Endothelial cell of umbilical vein (primary cell): ENCODE measurements at regions not wholly inside any gene's neighbourhood (a gene's known extent, or its start where the extent isn't known, plus 50 kb on each side); places are given as distances from the start of the nearest gene placed in this dataset.

Experiments
- BruUV-seq: library from RNA; stranded (reverse); fragments of 400-500 nt; replicated peaks from 2 replicates; lab custom pipeline; 2021; lab: Mats Ljungman, UMichigan
- CTCF ChIA-PET: fragments of 300-600, 350-600 bp; sonication (Branson Sonifier 250); formaldehyde crosslinking; loops from one replicate; lab custom pipeline; 2021; ENCODE audit warnings: antibody characterized with exemption, inconsistent platforms; lab: Charles Lee
- POLR2A ChIA-PET: fragments of 300-600, 350-600 bp; sonication (Branson Sonifier 250); formaldehyde crosslinking; loops from one replicate; lab custom pipeline; 2021; ENCODE audit warnings: antibody characterized with exemption, inconsistent platforms; lab: Charles Lee
- DNase-seq: peaks from one replicate; pipeline ENCODE4 v3.0.0-alpha.2; 2011; ENCODE audit warnings: low read depth, low spot score
- FAIRE-seq: peaks from 2 replicates; lab custom pipeline; 2011; peaks lifted over from hg19 to GRCh38; lab: Jason Lieb, UNC
- H2AFZ ChIP-seq: 2 replicates; pipeline ENCODE4 v1.6.0; 2012; ENCODE audit warnings: low read depth, low read length, control low read depth, inconsistent platforms
- H3K27ac ChIP-seq: 2 replicates; pipeline ENCODE4 v1.5.1; 2011; ENCODE audit warnings: low read depth, mild to moderate bottlenecking, control low read depth, low read length, moderate library complexity; ENCODE audit not compliant: insufficient read depth
- H3K27me3 ChIP-seq, 2 experiments: 2 replicates each; pipeline versions ENCODE4 v1.6.0 to v1.6.1; 2011; ENCODE audit warnings: low read length in 2 of 2, mixed read lengths in 1 of 2; ENCODE audit not compliant: control insufficient read depth in 2 of 2, insufficient read depth in 2 of 2
- H3K36me3 ChIP-seq, 2 experiments: 2 replicates in 1 of 2; 3 replicates in 1 of 2; pipeline ENCODE4 v1.5.1; 2011; ENCODE audit warnings: low read length in 2 of 2, mild to moderate bottlenecking in 1 of 2, moderate library complexity in 1 of 2; ENCODE audit not compliant: control insufficient read depth in 2 of 2, insufficient read depth in 2 of 2; ENCODE audit errors: extremely low read depth in 1 of 2
- H3K4me1 ChIP-seq: 3 replicates; pipeline ENCODE4 v1.5.1; 2011; ENCODE audit warnings: mild to moderate bottlenecking, low read length; ENCODE audit not compliant: control insufficient read depth, insufficient read depth; ENCODE audit errors: extremely low read depth
- H3K4me2 ChIP-seq: 2 replicates; pipeline ENCODE4 v1.6.1; 2011; ENCODE audit warnings: low read length, control low read depth, mixed read lengths; ENCODE audit not compliant: insufficient read depth
- H3K4me3 ChIP-seq, 3 experiments: fragments of 200-600 bp in 1 of 3; sonication (generic), shearing (Covaris generic) in 1 of 3; replicated peaks in 1 of 3; 2 replicates each; pipeline ENCODE4 v1.5.1; 2011 to 2016; ENCODE audit warnings: control low read depth in 3 of 3, low read length in 3 of 3, mild to moderate bottlenecking in 2 of 3, inconsistent platforms in 1 of 3, low read depth in 1 of 3, moderate library complexity in 1 of 3; ENCODE audit not compliant: insufficient read depth in 1 of 3
- H3K79me2 ChIP-seq: 2 replicates; pipeline ENCODE4 v1.6.0; 2012; ENCODE audit warnings: low read length, inconsistent platforms; ENCODE audit not compliant: control insufficient read depth, insufficient read depth
- H3K9ac ChIP-seq: replicated peaks from 2 replicates; pipeline ENCODE3; 2011; ENCODE audit warnings: low read length, control low read depth; ENCODE audit not compliant: insufficient read depth; ENCODE audit errors: extremely low read depth
- H3K9me1 ChIP-seq: replicated peaks from 3 replicates; pipeline ENCODE4 v1.6.0; 2011; ENCODE audit warnings: mild to moderate bottlenecking, low read length; ENCODE audit not compliant: control insufficient read depth, insufficient read depth; ENCODE audit errors: extremely low read depth
- H3K9me3 ChIP-seq: replicated peaks from 2 replicates; pipeline ENCODE4 v1.5.1; 2012; ENCODE audit warnings: low read length, inconsistent platforms; ENCODE audit not compliant: control insufficient read depth, insufficient read depth
- H4K20me1 ChIP-seq: replicated peaks from 2 replicates; pipeline ENCODE3; 2011; ENCODE audit warnings: mild to moderate bottlenecking, low read length; ENCODE audit not compliant: control insufficient read depth, insufficient read depth; ENCODE audit errors: extremely low read depth
- CTCF ChIP-seq, 2 donors: IDR thresholded peaks; 1 replicate in 1 of 2; 2 replicates in 1 of 2; pipeline ENCODE4 v1.5.1; 2011; ENCODE audit warnings: low read length in 2 of 2, mild to moderate bottlenecking in 2 of 2, moderate library complexity in 2 of 2, control low read depth in 1 of 2, inconsistent platforms in 1 of 2, low read depth in 1 of 2; ENCODE audit not compliant: insufficient read depth in 1 of 2; ENCODE audit errors: extremely low read depth in 1 of 2
- EZH2 ChIP-seq: IDR thresholded peaks from 2 replicates; pipeline ENCODE4 v1.6.1; 2012; ENCODE audit warnings: borderline replicate concordance, low read depth, mild to moderate bottlenecking, moderate library complexity, low read length, inconsistent platforms; ENCODE audit not compliant: severe bottlenecking
- FOS ChIP-seq: IDR thresholded peaks from 2 replicates; pipeline ENCODE4 v1.6.1; 2011; ENCODE audit warnings: mild to moderate bottlenecking, low read length, moderate library complexity, borderline replicate concordance; ENCODE audit not compliant: insufficient read depth
- GATA2 ChIP-seq: IDR thresholded peaks from 2 replicates; pipeline ENCODE4 v1.7.0; 2011; ENCODE audit warnings: low read depth, mild to moderate bottlenecking, moderate library complexity, mixed read lengths, low read length; ENCODE audit not compliant: insufficient read length, insufficient read depth
- JUN ChIP-seq: IDR thresholded peaks from 2 replicates; pipeline ENCODE4 v1.6.1; 2011; ENCODE audit warnings: borderline replicate concordance, low read depth; ENCODE audit not compliant: insufficient read length, insufficient read depth
- MAX ChIP-seq: IDR thresholded peaks from 2 replicates; pipeline ENCODE4 v1.6.1; 2011; ENCODE audit not compliant: insufficient read depth, insufficient read length
- MYC ChIP-seq: IDR thresholded peaks from one replicate; pipeline ENCODE4 v1.6.1; 2011; ENCODE audit warnings: mild to moderate bottlenecking, low read depth, low read length
- POLR2A ChIP-seq: IDR thresholded peaks from 2 replicates; pipeline ENCODE4 v1.6.1; 2012; ENCODE audit warnings: low read depth, mild to moderate bottlenecking, control low read depth, low read length
- POLR2AphosphoS5 ChIP-seq: IDR thresholded peaks from 2 replicates; pipeline ENCODE4 v1.6.1; 2012; ENCODE audit warnings: low read depth, mild to moderate bottlenecking, control low read depth, low read length, moderate library complexity; ENCODE audit not compliant: insufficient read depth
- dilution Hi-C: fragments of 300-500 bp; cut with MboI; formaldehyde crosslinking; loops from one replicate; pipeline ENCODE4 v1.15.0; 2019; ENCODE audit warnings: low sequenced_read_pairs; ENCODE audit not compliant: extremely low pct_ligation_motif_present
- intact Hi-C: fragments of 100-400 bp; cut with micrococcal nuclease; formaldehyde crosslinking; loops from one replicate; pipeline ENCODE4 v1.10.0; 2022

DNA sequence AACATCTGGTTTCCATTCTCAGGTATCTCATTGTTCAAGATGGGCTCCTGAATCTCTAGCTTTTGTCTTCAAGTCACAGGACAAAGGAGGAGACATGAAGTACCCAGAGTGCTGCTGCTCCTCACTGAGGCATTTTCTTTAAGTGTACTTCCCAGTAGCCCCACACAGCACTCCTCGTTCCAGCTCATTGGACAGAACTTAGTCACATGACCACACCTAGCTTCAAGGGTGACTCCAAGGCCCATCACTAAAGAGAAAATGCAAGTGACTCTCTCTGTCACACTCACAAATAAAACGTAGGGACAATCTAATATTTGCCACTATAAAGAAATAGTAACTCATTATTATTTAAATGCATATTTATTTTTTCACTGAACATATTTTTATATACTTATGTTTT, 58.3 kb upstream of the NEUROD6 start:
- Histone ChIP-seq H3K27ac (no peak overlapping the region), H3K4me1 (no peaks in the 10 kb centered on the region), H3K36me3 (no peaks in the 10 kb centered on the region), H3K9me1 (no peaks in the 10 kb centered on the region), H3K27me3 (no peaks in the 10 kb centered on the region), H2AFZ (no peak overlapping the region), H4K20me1 (no peaks in the 10 kb centered on the region), H3K4me3 (no peak overlapping the region), H3K9me3 (no peaks in the 10 kb centered on the region), H3K79me2 (no peaks in the 10 kb centered on the region), H3K4me2 (no peak overlapping the region), H3K9ac (no peak overlapping the region)
- intact Hi-C loops (no loop called here), dilution Hi-C loops (no loop called here)
- TF ChIP-seq CTCF (IDR thresholded peaks at IDR 0.05; ENCODE audit: extremely low read depth in 1 of 2, insufficient read depth in 1 of 2, low read depth in 1 of 2, low read length in 2 of 2) (no peak), GATA2 (no peak), JUN (no peak), FOS (no peak), MAX (no peak), MYC (no peak), POLR2AphosphoS5 (no peak), EZH2 (no peak), POLR2A (no peak)
- BruUV-seq, result no TSS peak
- no peak for FAIRE-seq
- ChIA-PET CTCF (interaction anchor here (0.9 kb wide), 1 partner anchor 15 kb away, joined by 3 read pairs; no protein-coding TSS in a partner anchor), POLR2A (no interaction called here)
- no peak for DNase-seq
